ENCODE measurements at regions not wholly inside any gene's neighbourhood (a gene's known extent, or its start where the extent isn't known, plus 50 kb on each side); places are given as distances from the start of the nearest gene placed in this dataset.

DNA sequence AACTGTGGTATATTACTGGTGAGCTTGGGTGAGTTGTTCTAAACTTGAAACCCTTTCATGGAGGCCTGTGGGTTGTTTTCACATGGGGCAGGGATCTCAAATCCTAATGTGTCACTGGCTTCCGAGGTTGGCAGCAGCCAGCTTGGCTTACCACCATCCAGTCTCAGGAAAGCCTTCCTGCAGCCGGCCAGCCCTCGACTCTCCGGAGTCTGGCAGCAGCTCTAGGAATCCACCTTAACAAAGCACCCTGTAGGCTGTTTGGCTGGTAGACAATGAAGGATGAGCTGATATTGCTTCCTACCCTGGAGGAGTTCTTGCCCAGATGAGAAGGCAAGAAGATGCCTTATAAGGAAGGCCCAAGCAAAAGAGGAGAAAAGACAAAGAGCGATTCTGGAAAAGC, 188.3 kb downstream of the KLF12 start:
- H3K36me3 ChIP-seq (ENCODE audit: control insufficient read depth in 2 of 2, insufficient read depth in 1 of 2, low read length in 2 of 2), result no peaks in the 10 kb centered on the region
- POLR2A ChIA-PET, result no interaction called here
- H3K27ac ChIP-seq (ENCODE audit: extremely low read depth, low read depth, low read length), result no peak overlapping the region
- TF ChIP-seq ZNF19 (tag by site-specific recombination; IDR thresholded peaks at IDR 0.05; ENCODE audit: low read depth) (no peak), ZNF391 (tag by site-specific recombination; IDR thresholded peaks at IDR 0.05; ENCODE audit: borderline replicate concordance, low read depth) (no peak), KLF1 (tag by site-specific recombination; IDR thresholded peaks at IDR 0.05) (no peak), OSR2 (tag by site-specific recombination; IDR thresholded peaks at IDR 0.05) (no peak), ZNF530 (tag by site-specific recombination; IDR thresholded peaks at IDR 0.05; ENCODE audit: low read depth) (no peak), ZNF473 (tag by site-specific recombination; IDR thresholded peaks at IDR 0.05) (no peak), ZNF114 (tag by site-specific recombination; IDR thresholded peaks at IDR 0.05) (no peak), ZFP69B (tag by site-specific recombination; IDR thresholded peaks at IDR 0.05) (no peak), ZNF558 (tag by site-specific recombination; IDR thresholded peaks at IDR 0.05) (no peak), ZNF121 (tag by site-specific recombination; IDR thresholded peaks at IDR 0.05) (no peak)
- TF ChIP-seq, protein P1, sequence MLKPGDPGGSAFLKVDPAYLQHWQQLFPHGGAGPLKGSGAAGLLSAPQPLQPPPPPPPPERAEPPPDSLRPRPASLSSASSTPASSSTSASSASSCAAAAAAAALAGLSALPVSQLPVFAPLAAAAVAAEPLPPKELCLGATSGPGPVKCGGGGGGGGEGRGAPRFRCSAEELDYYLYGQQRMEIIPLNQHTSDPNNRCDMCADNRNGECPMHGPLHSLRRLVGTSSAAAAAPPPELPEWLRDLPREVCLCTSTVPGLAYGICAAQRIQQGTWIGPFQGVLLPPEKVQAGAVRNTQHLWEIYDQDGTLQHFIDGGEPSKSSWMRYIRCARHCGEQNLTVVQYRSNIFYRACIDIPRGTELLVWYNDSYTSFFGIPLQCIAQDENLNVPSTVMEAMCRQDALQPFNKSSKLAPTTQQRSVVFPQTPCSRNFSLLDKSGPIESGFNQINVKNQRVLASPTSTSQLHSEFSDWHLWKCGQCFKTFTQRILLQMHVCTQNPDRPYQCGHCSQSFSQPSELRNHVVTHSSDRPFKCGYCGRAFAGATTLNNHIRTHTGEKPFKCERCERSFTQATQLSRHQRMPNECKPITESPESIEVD (tag by site-specific recombination; IDR thresholded peaks at IDR 0.05), result no peak
- no peaks in the 10 kb centered on the region for H3K9me3 ChIP-seq (ENCODE audit: control insufficient read depth, insufficient read depth, low read depth, low read length)
- H3K4me1 ChIP-seq (ENCODE audit: control insufficient read depth, insufficient read depth, low read length), result no peaks in the 10 kb centered on the region
- CTCF ChIA-PET, result no interaction called here
- no peak overlapping the region for H3K4me3 ChIP-seq (ENCODE audit: low read depth, low read length)

DNA sequence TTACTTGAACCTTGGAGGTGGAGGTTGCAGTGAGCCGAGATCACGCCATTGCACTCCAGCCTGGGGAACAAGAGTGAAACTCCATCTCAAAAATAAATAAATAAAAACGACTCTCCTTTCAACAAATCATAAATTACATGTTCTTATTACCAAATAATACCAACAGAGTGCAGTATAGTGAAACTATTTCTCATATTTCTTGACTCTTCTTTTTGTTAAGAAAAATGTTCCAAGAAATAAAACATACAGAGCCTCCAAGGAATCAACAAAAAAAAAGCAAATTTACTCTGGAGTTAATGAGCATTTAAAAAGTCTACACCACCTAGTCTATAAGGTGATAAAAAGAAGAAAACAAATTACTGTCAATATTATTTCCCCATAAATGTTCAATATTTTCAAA, 188.8 kb downstream of the KLF12 start:
- TF ChIP-seq ZBTB21 (tag by site-specific recombination; IDR thresholded peaks at IDR 0.05), result no peak
- TF ChIP-seq HOXD13 (CRISPR knock-in tag; IDR thresholded peaks at IDR 0.05; ENCODE audit: borderline replicate concordance), result no peak
- TF ChIP-seq, protein P2, sequence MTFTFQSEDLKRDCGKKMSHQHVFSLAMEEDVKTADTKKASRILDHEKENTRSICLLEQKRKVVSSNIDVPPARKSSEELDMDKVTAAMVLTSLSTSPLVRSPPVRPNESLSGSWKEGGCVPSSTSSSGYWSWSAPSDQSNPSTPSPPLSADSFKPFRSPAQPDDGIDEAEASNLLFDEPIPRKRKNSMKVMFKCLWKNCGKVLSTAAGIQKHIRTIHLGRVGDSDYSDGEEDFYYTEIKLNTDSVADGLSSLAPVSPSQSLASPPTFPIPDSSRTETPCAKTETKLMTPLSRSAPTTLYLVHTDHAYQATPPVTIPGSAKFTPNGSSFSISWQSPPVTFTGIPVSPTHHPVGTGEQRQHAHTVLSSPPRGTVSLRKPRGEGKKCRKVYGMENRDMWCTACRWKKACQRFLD (tag by site-specific recombination; IDR thresholded peaks at IDR 0.05), result no peak
- no peak for TF ChIP-seq ZNF555 (tag by site-specific recombination; conservative IDR thresholded peaks at IDR 0.05)
- TF ChIP-seq ZNF214 (tag by site-specific recombination; IDR thresholded peaks at IDR 0.05; ENCODE audit: borderline replicate concordance), result no peak
- TF ChIP-seq, protein P3, sequence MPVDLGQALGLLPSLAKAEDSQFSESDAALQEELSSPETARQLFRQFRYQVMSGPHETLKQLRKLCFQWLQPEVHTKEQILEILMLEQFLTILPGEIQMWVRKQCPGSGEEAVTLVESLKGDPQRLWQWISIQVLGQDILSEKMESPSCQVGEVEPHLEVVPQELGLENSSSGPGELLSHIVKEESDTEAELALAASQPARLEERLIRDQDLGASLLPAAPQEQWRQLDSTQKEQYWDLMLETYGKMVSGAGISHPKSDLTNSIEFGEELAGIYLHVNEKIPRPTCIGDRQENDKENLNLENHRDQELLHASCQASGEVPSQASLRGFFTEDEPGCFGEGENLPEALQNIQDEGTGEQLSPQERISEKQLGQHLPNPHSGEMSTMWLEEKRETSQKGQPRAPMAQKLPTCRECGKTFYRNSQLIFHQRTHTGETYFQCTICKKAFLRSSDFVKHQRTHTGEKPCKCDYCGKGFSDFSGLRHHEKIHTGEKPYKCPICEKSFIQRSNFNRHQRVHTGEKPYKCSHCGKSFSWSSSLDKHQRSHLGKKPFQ (tag by site-specific recombination; IDR thresholded peaks at IDR 0.05), result no peak
- no peak for TF ChIP-seq ZNF501 (tag by site-specific recombination; IDR thresholded peaks at IDR 0.05)
- TF ChIP-seq ZNF157 (tag by site-specific recombination; IDR thresholded peaks at IDR 0.05), result no peak
- TF ChIP-seq ZNF292 (tag by site-specific recombination; IDR thresholded peaks at IDR 0.05; ENCODE audit: borderline replicate concordance, low read depth), result no peak
- TF ChIP-seq ZNF416 (tag by site-specific recombination; IDR thresholded peaks at IDR 0.05), result no peak
- TF ChIP-seq BCL11A (tag by site-specific recombination; IDR thresholded peaks at IDR 0.05; ENCODE audit: low read depth), result no peak
- TF ChIP-seq ZFP69B (tag by site-specific recombination; IDR thresholded peaks at IDR 0.05), result no peak
- no peak for TF ChIP-seq ZNF423 (tag by site-specific recombination; IDR thresholded peaks at IDR 0.05)
- Histone ChIP-seq H3K36me3 (ENCODE audit: control insufficient read depth in 2 of 2, insufficient read depth in 1 of 2, low read length in 2 of 2) (no peaks in the 10 kb centered on the region), H3K27ac (ENCODE audit: extremely low read depth, low read depth, low read length) (no peak overlapping the region), H3K4me3 (ENCODE audit: low read depth, low read length) (no peak overlapping the region), H3K4me1 (ENCODE audit: control insufficient read depth, insufficient read depth, low read length) (no peaks in the 10 kb centered on the region), H3K9me3 (ENCODE audit: control insufficient read depth, insufficient read depth, low read depth, low read length) (no peaks in the 10 kb centered on the region)
- ChIA-PET CTCF (no interaction called here), POLR2A (no interaction called here)

All from HEK293 (cell line).